ENCODE measurements at regions not wholly inside any gene's neighbourhood (a gene's known extent, or its start where the extent isn't known, plus 50 kb on each side); places are given as distances from the start of the nearest gene placed in this dataset.

DNA sequence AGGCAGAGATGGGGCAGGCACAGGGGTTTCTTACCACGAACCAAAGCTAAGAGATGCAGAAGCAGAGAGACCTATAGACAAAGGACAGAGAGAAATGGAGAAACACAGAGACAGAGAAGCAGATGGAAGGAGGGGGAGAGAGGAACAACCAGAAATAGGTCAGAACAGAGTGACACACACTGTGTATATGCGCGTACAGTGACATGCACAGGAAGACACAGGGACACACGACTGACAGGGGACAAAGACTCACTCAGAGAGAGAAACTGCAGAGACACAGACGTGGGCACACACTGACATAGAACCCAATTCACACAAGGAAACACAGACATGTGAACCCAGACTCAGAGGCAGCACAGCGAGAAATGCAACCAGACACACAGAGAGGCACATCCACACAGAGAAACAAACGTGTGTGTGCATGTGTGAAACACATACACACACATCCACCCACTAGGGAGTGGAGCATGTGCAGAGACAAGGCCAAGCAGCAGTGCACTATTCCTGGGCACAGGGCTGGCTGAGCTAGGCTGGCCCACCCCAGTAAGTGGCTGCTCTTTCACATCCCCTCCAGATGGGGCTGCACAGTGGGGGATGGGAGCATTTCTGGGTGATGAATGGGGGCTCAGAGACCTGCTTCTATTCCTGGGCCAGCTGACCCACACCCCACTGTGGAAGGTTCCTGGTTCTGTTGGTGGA, 123.4 kb upstream of the CSF3R start:
- H3K27me3 Mint-ChIP-seq (ENCODE audit: low read depth) = peaks cover 2% of the 10 kb centered on the region
- no peaks in the 10 kb centered on the region for H3K4me1 Mint-ChIP-seq (ENCODE audit: low read depth)
- H3K27ac Mint-ChIP-seq = no peak overlapping the region
- no peaks in the 10 kb centered on the region for H3K36me3 Mint-ChIP-seq (ENCODE audit: low read depth)
- no peak for DNase-seq (ENCODE audit: low spot score)
- H3K9me3 Mint-ChIP-seq = no peaks in the 10 kb centered on the region
- no peak overlapping the region for H3K4me3 Mint-ChIP-seq (ENCODE audit: low read depth)
- intact Hi-C loops (cut with micrococcal nuclease) = no loop called here

DNA sequence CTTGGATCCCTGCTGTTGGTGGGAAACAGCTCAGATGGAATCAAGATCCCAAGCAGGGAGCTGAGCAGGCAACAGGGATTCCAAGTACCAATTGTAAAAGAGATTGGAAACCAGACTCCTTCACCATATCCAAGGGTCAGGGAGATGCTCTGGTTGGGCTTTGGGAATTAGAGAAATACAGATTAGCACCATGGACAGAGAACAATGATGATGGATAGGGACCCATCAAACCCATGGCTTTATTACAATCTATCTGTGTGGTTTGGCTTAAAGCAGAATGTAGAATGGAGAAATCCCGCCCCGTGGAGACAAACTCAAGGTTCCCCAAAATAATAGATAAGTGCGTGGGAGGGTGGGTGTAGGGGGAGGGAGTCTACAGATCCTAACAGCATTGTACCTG, 120.7 kb upstream of the CSF3R start:
- Mint-ChIP-seq H3K9me3 (no peaks in the 10 kb centered on the region), H3K27ac (no peak overlapping the region), H3K27me3 (ENCODE audit: low read depth) (peaks cover 2% of the 10 kb centered on the region), H3K4me3 (ENCODE audit: low read depth) (no peak overlapping the region), H3K4me1 (ENCODE audit: low read depth) (no peaks in the 10 kb centered on the region), H3K36me3 (ENCODE audit: low read depth) (no peaks in the 10 kb centered on the region)
- intact Hi-C loops (cut with micrococcal nuclease) = no loop called here
- DNase-seq (ENCODE audit: low spot score) = no peak

GRCh38 chr1:36602184-36602583, 119.5 kb upstream of the CSF3R start:
- Mint-ChIP-seq H3K27ac (no peak overlapping the region), H3K4me3 (ENCODE audit: low read depth) (no peak overlapping the region), H3K36me3 (ENCODE audit: low read depth) (no peaks in the 10 kb centered on the region), H3K27me3 (ENCODE audit: low read depth) (peaks cover 5% of the 10 kb centered on the region), H3K9me3 (no peaks in the 10 kb centered on the region), H3K4me1 (ENCODE audit: low read depth) (no peaks in the 10 kb centered on the region)
- no peak for DNase-seq (ENCODE audit: low spot score)
- intact Hi-C loops (cut with micrococcal nuclease) = no loop called here

- intact Hi-C loops (cut with micrococcal nuclease) = no loop called here
Measured at GRCh38 chr1:36599828-36600227, 117.1 kb upstream of the CSF3R start.

GRCh38 chr1:36597514-36597913, 114.8 kb upstream of the CSF3R start:
- DNase-seq (ENCODE audit: low spot score) = no peak
- H3K27ac Mint-ChIP-seq = no peak overlapping the region
- no peaks in the 10 kb centered on the region for H3K4me1 Mint-ChIP-seq (ENCODE audit: low read depth)
- peaks cover 9% of the 10 kb centered on the region for H3K27me3 Mint-ChIP-seq (ENCODE audit: low read depth)
- no peak overlapping the region for H3K4me3 Mint-ChIP-seq (ENCODE audit: low read depth)
- intact Hi-C loops (cut with micrococcal nuclease) = no loop called here
- H3K36me3 Mint-ChIP-seq (ENCODE audit: low read depth) = no peaks in the 10 kb centered on the region
- H3K9me3 Mint-ChIP-seq = no peaks in the 10 kb centered on the region

More at GRCh38 chr1:36599828-36600227, 117.1 kb upstream of the CSF3R start:
- Mint-ChIP-seq H3K27me3 (ENCODE audit: low read depth) (peaks cover 10% of the 10 kb centered on the region), H3K9me3 (no peaks in the 10 kb centered on the region), H3K36me3 (ENCODE audit: low read depth) (no peaks in the 10 kb centered on the region), H3K4me1 (ENCODE audit: low read depth) (no peaks in the 10 kb centered on the region), H3K4me3 (ENCODE audit: low read depth) (no peak overlapping the region), H3K27ac (no peak overlapping the region)
- DNase-seq (ENCODE audit: low spot score) = no peak

DNA sequence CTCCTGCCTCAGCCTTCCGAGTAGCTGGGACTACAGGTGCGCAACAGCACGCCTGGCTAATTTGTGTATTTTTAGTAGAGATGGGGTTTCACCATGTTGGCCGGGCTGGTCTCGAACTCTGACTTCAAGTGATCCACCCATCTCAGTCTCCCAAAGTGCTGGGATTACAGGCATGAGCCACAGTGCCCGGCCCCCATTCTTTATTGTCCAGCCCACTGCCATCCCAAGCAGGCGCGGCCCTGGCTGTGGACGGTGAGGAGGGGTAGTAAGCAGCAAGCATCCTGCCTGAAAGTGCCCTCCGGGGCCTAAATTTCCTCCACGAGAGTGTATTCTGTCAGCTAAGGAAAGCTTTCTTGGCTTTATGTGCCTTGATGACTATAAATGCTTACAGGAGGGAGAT, 113.2 kb upstream of the CSF3R start:
- Mint-ChIP-seq H3K4me1 (ENCODE audit: low read depth) (no peaks in the 10 kb centered on the region), H3K27ac (no peak overlapping the region), H3K27me3 (ENCODE audit: low read depth) (peaks cover 13% of the 10 kb centered on the region), H3K36me3 (ENCODE audit: low read depth) (no peaks in the 10 kb centered on the region), H3K4me3 (ENCODE audit: low read depth) (no peak overlapping the region), H3K9me3 (no peaks in the 10 kb centered on the region)
- intact Hi-C loops (cut with micrococcal nuclease) = no loop called here
- no peak for DNase-seq (ENCODE audit: low spot score)

DNA sequence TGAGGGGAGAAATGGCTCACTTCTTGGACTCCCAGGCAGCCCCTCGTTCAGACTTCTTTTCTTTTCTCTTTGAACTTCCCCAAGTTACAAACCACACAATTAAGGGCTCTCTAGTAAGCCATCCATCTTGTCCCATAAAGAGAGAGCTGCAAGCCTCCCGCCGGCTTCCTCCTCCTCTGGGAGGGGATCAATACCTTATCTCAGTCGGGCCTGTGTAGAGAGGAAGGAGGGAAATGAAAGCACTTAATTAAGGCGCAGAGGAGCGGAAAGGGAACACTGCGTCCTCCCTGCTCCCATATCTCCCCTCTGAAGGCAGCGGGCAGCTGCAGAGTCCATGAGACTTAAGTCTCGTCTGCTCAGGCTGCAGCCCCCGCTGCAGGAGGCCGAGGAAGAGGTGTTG, 112.6 kb upstream of the CSF3R start:
- DNase-seq (ENCODE audit: low spot score) = no peak
- Mint-ChIP-seq H3K9me3 (no peaks in the 10 kb centered on the region), H3K27ac (no peak overlapping the region), H3K36me3 (ENCODE audit: low read depth) (no peaks in the 10 kb centered on the region), H3K4me1 (ENCODE audit: low read depth) (no peaks in the 10 kb centered on the region), H3K27me3 (ENCODE audit: low read depth) (peaks cover 14% of the 10 kb centered on the region), H3K4me3 (ENCODE audit: low read depth) (no peak overlapping the region)
- intact Hi-C loops (cut with micrococcal nuclease) = no loop called here

- intact Hi-C loops (cut with micrococcal nuclease) = no loop called here
- H3K27ac Mint-ChIP-seq = no peak overlapping the region
- no peak for DNase-seq (ENCODE audit: low spot score)
- no peak overlapping the region for H3K4me3 Mint-ChIP-seq (ENCODE audit: low read depth)
- peaks cover 14% of the 10 kb centered on the region for H3K27me3 Mint-ChIP-seq (ENCODE audit: low read depth)
- no peaks in the 10 kb centered on the region for H3K9me3 Mint-ChIP-seq
- H3K36me3 Mint-ChIP-seq (ENCODE audit: low read depth) = no peaks in the 10 kb centered on the region
- no peaks in the 10 kb centered on the region for H3K4me1 Mint-ChIP-seq (ENCODE audit: low read depth)
Measured at GRCh38 chr1:36594023-36594422, 111.3 kb upstream of the CSF3R start.

GRCh38 chr1:36591278-36591677, 108.6 kb upstream of the CSF3R start:
- H3K4me1 Mint-ChIP-seq (ENCODE audit: low read depth) = no peaks in the 10 kb centered on the region
- no peak overlapping the region for H3K4me3 Mint-ChIP-seq (ENCODE audit: low read depth)
- H3K9me3 Mint-ChIP-seq = no peaks in the 10 kb centered on the region
- DNase-seq (ENCODE audit: low spot score) = no peak
- no peak overlapping the region for H3K27ac Mint-ChIP-seq
- intact Hi-C loops (cut with micrococcal nuclease) = no loop called here
- peaks cover 15% of the 10 kb centered on the region for H3K27me3 Mint-ChIP-seq (ENCODE audit: low read depth)
- H3K36me3 Mint-ChIP-seq (ENCODE audit: low read depth) = no peaks in the 10 kb centered on the region

- H3K27ac Mint-ChIP-seq = no peak overlapping the region
- no peak for DNase-seq (ENCODE audit: low spot score)
- H3K36me3 Mint-ChIP-seq (ENCODE audit: low read depth) = no peaks in the 10 kb centered on the region
- H3K9me3 Mint-ChIP-seq = no peaks in the 10 kb centered on the region
- intact Hi-C loops (cut with micrococcal nuclease) = no loop called here
- H3K4me1 Mint-ChIP-seq (ENCODE audit: low read depth) = no peaks in the 10 kb centered on the region
- H3K4me3 Mint-ChIP-seq (ENCODE audit: low read depth) = no peak overlapping the region
- peaks cover 19% of the 10 kb centered on the region for H3K27me3 Mint-ChIP-seq (ENCODE audit: low read depth)
Measured at GRCh38 chr1:36590771-36591170, 108.1 kb upstream of the CSF3R start.

DNA sequence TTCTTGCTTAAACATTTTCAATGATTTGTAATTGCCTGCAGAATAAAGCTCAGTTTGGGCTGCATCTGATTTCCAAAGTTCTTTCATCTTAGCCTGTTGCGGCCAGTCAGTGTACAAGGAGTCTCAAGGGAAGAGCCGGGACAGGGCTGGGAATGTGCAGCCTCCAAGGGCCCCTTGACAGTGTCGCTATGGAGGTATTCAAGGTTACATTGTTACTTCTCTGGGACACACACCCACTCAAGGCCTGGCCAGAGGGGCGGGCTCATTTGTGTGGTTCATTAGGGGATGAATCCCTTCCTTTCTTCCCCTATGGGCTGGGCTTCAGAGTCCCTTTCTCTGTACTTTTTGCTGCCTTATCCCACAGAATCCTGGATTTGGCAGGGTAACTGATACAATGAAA, 107.6 kb upstream of the CSF3R start:
- no peak overlapping the region for H3K27ac Mint-ChIP-seq
- intact Hi-C loops (cut with micrococcal nuclease) = no loop called here
- DNase-seq (ENCODE audit: low spot score) = no peak

DNA sequence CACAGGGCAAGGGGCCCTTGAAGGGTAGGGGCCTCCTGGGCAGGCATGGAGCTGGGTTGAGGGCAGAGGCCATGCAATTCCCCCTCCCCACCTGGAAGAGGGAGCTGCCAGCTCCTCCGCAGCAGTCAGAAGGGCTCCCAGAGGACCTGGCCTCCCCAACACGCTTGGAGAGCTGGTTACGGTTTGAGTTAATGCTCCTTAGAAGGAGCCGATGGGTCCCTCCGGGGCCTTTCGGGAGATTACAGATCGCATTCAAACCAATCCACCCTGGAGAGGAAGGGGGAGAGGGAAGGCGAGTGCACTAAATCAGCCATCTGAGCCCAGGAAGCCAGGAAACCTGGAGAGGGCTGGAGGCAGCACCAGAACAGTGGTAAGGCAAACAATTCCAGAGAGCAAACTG, 106.3 kb upstream of the CSF3R start:
- Mint-ChIP-seq H3K4me1 (ENCODE audit: low read depth) (no peaks in the 10 kb centered on the region), H3K27me3 (ENCODE audit: low read depth) (peaks cover 28% of the 10 kb centered on the region), H3K36me3 (ENCODE audit: low read depth) (no peaks in the 10 kb centered on the region), H3K4me3 (ENCODE audit: low read depth) (no peak overlapping the region), H3K27ac (no peak overlapping the region), H3K9me3 (no peaks in the 10 kb centered on the region)
- no peak for DNase-seq (ENCODE audit: low spot score)
- intact Hi-C loops (cut with micrococcal nuclease) = no loop called here

More for the DNA sequence above, 107.6 kb upstream of the CSF3R start:
- Mint-ChIP-seq H3K9me3 (no peaks in the 10 kb centered on the region), H3K4me3 (ENCODE audit: low read depth) (no peak overlapping the region), H3K27me3 (ENCODE audit: low read depth) (peaks cover 22% of the 10 kb centered on the region), H3K36me3 (ENCODE audit: low read depth) (no peaks in the 10 kb centered on the region), H3K4me1 (ENCODE audit: low read depth) (no peaks in the 10 kb centered on the region)

DNA sequence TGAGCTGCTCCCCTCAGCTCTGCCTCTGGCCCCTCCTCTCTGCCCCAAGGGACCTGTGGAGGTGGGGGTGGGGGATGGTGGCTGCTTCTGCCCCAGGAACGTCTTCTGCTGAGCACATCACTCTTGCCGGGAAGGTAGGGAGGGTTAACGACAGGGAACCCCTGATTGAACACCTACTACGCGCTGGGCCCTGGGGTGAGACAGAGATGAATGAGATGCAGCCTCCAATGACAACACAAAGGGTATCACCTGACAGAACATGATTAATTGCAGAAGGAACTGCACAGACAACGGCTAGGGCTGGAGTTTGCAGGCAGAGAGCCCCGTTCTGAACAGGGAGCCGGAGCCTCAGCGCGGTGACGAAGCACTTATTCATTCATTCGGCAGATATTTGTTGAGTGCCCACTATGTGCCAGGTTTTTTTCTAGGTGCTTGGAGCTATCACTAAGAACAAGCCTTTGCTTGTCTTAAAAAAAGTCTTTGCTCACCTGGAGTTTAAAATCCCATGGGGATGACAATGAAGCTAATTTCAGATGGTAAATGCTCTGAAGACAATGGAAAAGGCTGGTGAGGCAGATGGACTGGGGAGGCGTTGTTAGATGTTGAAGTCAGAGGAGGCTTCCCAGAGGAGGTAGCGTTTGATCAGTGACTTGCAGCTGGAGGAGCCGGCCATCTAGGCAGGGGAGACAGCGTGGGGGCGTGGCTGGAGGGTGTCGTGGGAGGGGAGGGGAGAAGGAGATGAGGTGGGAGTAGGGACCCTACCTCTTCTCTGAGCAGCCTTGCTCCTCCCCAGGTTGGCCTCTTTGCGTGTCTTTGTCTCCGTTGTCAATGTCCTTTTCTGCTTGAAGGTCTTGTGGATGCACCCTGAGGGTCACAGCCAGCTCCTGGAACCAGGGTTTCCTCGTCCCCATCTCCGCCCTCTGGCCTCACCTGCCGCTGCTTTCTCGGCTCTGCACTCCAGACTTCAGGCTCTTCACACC, 103.1 kb upstream of the CSF3R start:
- no peaks in the 10 kb centered on the region for H3K9me3 Mint-ChIP-seq
- intact Hi-C loops (cut with micrococcal nuclease) = no loop called here
- H3K4me3 Mint-ChIP-seq (ENCODE audit: low read depth) = no peak overlapping the region
- no peaks in the 10 kb centered on the region for H3K4me1 Mint-ChIP-seq (ENCODE audit: low read depth)
- H3K27me3 Mint-ChIP-seq (ENCODE audit: low read depth) = peaks cover 26% of the 10 kb centered on the region
- H3K27ac Mint-ChIP-seq = no peak overlapping the region
- DNase-seq (ENCODE audit: low spot score) = no peak
- H3K36me3 Mint-ChIP-seq (ENCODE audit: low read depth) = no peaks in the 10 kb centered on the region

All from activated T-helper 2 cell treated with anti-CD3 and anti-CD28 coated beads, Interferon-gamma antibody, Interleukin-2, Interleukin-4, amounts not matched to agents 10 μg/mL and 5 μg/mL and 100 μg/mL, durations not matched to agents 14 hours and 24 hours and 36 hours (primary cell).